Right ventricle myocardium inferior (tissue), 1 donor: ENCODE measurements at regions not wholly inside any gene's neighbourhood (a gene's known extent, or its start where the extent isn't known, plus 50 kb on each side); places are given as distances from the start of the nearest gene placed in this dataset.
"Not testable (repeated sequence)": the region's sequence is repeated elsewhere in the genome, so short reads cannot be mapped to it uniquely, and the experiment has no call there.

ENCODE experiments used
- ATAC-seq: fragments of 200-7000 bp; cut with Tn5 transposase; one replicate; pipeline ENCODE4 v1.9.1; 2020; ENCODE audit warnings: mild to moderate bottlenecking, moderate library complexity
- DNase-seq: peaks from one replicate; pipeline ENCODE4 v3.0.0; 2021; ENCODE audit errors: missing footprints
- intact Hi-C: fragments of 100-400 bp; cut with DNase I; formaldehyde crosslinking; loops from one replicate; pipeline ENCODE4 v1.11.0; 2022
- donor health status: DM: no; HTN: yes; CAD: no; lungs with severe emphysema.

DNA sequence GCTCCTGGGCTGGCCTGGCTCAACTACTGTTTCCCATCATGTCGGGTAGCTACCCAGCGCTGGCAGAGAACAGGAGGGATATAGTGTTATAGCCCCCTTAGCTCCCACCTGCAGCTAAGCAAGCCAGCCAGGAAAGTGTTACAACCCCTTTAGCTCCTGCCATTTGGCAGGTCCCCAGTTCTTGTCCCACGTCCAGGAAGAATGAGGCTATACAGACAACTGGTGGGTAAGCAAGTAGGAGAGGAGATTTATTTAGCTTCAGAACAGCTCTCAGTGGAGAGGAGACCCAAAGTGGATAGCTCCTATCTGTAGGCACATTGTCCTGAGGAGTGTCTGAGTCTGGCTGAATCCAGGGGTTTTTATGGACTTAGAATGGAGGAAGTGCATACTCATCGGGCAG lies 741.1 kb upstream of the B3GALT2 start:
- ATAC-seq: no peak
- DNase-seq: no peak
- intact Hi-C loops: no loop called here

DNA sequence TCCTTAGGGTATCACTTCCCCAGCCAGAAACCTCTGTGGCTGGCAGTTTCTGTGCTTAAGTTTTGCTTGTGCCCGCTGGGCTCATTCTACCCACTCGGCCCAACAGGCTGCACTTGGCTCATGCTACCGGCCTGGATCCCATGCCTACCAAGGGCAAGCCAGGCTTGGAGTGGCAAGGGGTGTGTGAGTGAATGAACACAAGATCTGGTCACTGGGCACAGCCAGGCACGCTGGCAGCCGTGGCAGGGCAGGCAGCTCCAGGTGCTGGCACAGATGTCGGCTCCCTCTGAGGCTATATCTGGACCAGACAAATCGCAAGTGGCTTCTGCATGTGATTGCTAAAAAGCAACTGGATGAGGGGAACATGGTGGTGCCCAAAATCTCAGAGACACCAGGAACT lies 740.5 kb upstream of the B3GALT2 start:
- DNase-seq (peak; percentile 59), ATAC-seq (peak; percentile 44)
- intact Hi-C loops: no loop called here

DNA sequence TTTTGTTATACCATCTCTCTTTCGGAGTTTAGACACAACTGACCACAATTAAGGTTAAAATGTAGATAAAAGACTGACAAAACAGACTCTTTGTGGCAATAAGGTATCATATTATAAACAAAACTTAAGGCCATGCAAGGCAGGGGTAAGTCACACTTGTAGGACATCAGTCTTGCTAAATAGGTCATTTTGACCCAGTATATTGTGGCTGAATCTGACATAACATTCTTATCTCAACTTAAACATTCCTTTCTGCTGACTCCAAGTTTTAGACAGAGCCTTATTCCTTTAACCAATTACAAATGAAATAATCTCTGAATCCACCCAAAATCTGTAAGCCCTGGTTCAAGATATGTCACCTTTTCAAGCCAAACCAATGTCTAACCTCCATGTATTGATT lies 733.4 kb upstream of the B3GALT2 start:
- DNase-seq (no peak), ATAC-seq (no peak)
- intact Hi-C loops: no loop called here

DNA sequence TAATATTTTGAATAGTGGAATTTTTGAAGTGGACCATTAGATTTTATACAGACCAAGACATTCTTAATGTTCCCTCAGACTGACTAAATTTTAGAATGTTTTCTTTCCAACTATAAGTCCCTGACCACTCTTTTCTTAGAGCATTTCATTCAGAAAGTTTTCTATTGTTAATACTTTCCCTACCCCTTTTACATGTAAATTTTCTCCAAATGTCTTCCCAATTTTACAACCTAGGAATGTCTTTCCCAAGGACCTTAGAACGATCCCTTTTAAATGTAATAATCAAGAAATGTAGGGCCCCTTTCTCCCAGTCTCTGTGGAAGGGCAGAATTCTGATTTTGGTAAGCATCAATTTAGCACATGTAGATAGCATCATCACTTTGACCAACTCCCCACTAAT lies 730.0 kb upstream of the B3GALT2 start:
- ATAC-seq (no peak), DNase-seq (no peak)
- intact Hi-C loops: no loop called here

DNA sequence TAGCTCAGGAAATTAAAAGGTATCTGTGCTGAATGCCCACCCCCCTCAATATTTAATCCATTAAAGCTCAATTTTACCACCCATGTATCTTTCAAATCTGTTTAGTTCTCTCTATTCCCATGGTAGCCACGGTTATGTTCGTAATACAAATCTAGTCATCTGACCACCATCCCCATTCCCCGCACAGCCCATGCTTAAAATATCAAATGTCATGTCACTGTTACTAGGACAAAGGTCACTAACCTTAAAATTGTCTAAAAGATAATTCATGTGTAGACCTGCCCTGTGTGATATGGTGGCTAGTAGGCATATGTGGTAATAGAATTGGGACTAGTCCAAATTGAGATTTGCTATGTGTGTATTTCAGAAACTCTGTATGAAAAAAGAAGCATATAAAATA lies 728.5 kb upstream of the B3GALT2 start:
- ATAC-seq: no peak
- intact Hi-C loops: no loop called here
- DNase-seq: no peak

DNA sequence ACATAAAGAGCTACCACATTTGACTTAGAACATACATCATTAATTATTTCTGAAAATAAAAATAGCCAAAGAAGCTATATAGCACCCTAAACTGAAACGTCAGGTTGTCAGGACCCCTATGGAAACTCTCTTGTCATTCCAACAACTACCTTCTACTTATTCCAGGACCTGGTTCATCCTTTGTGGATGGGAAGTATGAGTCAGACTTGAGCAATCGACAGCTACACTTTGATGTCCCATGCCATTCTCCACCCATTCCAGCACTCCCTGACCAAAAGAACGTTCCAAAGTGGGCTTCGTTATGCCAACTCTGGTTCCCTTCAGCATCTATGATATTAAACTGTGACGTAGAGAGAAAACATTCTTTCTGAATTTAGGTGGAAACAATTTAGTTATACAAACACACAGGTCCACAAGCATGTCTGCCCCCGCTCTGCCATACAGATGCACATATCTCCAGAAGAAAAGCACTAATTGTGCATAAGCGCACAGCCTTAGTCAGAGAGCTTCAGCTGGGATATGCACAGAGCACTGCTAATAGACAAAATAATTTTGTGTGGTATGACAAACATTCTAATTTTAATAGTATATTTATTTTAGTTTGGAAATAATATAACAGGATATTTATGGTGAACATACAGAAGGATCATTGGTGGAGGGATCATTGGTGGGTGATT lies 723.1 kb upstream of the B3GALT2 start:
- intact Hi-C loops: no loop called here
- ATAC-seq (no peak), DNase-seq (no peak)

DNA sequence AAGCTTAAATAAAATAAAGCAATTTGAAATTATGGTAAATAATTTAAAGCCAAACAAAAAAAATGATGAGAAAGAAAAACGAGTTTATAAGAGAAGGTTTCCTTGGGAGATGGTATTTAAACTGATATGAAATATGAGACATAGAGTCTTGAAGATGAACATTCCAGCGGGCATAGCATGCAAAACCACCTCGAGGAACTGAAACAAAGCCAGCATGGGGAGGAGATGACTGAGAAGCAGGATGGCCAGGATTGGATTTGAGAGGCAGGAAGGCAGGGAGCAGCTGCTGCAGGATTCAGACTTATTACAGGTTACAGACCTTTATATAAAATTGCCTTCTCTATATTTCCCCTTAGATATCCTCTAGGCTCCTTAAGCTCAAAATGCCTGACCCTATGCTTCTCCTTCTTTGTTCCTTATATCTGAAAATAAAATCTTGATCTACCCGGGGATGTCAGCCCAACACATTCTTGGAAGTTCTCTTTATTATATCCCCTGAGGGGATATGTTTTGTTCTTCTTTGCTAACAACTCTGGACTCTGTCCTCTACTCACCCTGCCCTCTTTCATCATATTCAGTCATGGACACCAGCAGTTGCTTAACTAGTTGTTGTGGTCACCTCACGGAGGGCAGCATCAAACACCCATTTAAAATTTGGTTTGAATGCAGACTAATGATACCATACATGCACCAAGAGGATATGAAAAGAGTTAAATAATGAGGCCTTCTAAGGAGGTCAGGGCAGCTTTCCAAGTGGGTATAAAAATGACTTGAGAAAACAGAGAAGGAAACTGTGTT lies 719.1 kb upstream of the B3GALT2 start:
- intact Hi-C loops: no loop called here
- no peak for DNase-seq
- no peak for ATAC-seq

DNA sequence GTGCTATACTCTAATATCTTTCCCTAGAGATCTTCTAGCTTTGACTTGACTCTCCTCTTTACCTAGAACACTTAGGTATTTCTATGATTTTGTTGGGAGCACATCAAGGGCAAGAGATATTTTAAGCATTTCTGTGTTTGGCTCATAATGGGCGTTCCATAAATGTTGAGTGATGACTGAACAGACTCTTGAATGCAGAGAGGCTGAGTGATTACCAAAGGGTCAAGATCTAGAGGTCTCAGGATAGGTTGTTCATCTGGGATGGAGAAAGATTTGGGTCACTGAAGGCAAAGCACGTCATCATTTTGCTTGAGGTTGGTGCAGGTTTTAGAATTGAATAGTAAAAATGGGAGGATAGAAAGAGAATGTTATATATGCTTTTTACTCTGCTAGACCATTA lies 705.4 kb upstream of the B3GALT2 start:
- intact Hi-C loops: loop anchor here (5.0 kb wide), 1 partner anchor 176 kb away; no protein-coding TSS in a partner anchor
- peak; percentile 48 for ATAC-seq
- no peak for DNase-seq

DNA sequence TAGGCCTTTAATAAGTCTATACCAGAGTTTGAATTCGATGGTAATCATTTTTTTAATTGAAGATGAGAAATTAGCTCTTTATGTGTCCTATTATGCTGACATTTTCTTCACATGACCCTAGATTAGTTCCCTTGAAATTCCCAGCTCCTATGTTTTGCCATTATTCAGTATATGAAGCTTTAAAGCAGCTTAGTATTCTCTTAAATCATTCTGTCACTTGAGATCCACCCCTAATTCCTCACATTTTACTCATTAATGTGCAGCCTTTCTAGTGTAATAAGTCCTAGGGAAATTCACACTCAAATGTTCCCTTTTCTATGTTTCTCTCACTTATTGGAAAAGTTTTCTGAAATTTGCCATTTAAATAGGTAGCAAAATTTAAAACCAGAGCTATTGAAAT lies 704.5 kb upstream of the B3GALT2 start:
- DNase-seq (no peak), ATAC-seq (no peak)
- intact Hi-C loops: loop anchor here (5.0 kb wide), 1 partner anchor 176 kb away; no protein-coding TSS in a partner anchor

DNA sequence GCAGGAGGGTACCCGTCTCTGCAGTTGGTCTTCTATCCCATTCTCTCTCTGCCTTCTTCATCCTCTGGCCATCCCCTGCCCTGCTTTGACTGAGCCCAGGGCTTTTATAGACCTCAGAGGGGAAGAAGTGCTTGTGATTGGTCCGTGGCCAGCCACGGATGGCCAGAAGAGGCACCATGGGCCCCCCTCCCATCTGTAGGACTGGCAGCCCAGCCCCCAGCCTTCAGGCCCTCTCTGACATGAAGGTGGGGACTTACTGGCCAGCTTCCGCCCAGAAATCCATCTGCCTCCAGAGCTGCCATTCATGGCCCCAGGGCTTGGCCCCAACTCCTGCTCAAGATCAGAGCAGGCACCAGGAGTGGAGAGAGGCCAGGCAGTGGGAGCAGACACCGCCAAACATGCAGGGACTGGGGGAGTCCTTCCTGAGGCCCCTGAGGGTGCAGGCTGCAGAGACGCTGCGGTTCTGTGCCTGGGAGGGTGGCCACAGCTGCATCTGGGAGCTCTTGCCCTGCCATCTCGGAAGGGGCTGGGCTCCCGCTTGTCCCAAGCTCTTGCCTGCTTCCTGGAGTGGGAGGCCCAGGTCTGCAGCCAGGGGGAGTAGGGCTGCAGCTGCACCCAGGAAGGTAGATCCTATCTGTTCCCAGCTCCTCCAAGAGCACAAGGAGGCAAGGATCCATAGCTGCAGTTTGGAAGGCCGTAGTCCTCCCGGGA lies 698.6 kb upstream of the B3GALT2 start:
- DNase-seq: peak; percentile 64
- ATAC-seq: peak; percentile 37
- intact Hi-C loops: no loop called here

DNA sequence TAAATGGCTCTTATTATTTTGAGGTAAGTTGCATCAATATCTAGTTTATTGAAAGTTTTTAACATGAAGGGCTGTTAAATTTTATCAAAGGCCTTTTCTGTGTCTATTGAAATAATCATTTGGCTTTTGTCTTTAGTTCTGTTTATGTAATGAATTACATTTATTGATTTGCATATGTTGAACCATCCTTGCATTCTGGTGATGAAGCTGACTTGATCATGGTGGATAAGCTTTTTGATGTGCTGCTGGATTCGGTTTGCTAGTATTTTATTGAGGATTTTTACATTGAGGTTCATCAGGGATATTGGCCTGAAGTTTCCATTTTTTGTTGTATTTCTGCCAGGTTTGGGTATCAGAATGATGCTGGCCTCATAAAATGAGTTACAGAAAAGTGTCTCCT lies 691.5 kb upstream of the B3GALT2 start:
- intact Hi-C loops, DNase-seq, ATAC-seq: not testable (repeated sequence)

DNA sequence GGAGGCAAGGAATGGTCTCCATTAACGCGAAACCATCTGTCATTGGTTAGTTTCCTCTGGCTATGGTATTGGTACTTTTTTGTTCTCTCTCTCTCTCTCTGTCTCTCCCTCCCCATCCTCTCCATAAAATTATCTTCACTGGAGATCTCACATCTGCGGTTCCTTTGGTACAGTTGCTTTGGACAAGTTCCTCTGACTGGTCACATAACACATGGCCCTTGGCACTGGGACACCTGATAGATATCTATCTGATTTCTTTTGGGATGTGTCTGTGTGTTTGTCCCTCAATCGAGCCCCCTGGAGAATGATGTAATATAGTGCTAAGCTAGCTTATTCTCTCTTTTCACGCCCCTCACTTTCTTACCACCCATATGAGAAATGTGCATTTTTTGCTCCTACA lies 682.0 kb upstream of the B3GALT2 start:
- no peak for DNase-seq
- ATAC-seq: no peak
- intact Hi-C loops: no loop called here

DNA sequence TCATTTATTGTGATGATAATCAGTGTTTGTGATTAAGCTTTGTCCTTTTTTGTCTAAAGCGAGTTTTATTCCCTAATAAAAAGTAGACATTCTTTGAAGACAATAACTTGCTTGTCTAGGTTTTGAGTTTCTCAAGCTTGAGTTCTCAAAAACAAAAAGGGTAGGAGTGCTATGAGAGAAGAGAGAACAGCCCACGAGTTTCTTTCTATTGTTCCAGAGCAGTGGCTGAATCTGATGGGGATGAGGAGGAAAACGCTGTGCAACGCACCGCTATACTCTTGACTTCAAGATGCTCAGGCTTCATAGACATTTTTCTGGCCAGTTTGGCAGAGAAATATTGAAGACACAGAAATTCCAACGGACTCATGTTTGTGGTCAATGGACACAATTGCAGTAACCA lies 669.8 kb upstream of the B3GALT2 start:
- intact Hi-C loops: no loop called here
- ATAC-seq (no peak), DNase-seq (no peak)

DNA sequence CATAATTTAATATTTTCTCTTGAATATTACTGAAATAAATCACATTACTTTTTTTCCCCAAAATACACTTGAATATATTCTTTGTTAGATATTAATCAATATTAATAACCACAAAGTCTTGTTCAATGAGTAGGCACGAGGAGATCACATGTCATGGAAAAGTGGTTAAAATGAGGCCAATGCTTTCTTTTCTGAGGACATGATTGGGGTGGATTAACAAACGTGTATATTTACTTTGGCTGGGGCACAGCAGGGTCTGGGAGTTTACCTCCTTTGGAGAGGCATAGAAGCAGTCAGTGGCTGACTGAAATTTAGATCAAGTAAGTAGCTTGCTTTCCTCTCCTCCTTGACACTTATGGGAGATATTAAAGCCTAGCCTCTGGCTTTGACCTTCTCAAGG lies 664.3 kb upstream of the B3GALT2 start:
- DNase-seq: no peak
- ATAC-seq: no peak
- intact Hi-C loops: no loop called here

DNA sequence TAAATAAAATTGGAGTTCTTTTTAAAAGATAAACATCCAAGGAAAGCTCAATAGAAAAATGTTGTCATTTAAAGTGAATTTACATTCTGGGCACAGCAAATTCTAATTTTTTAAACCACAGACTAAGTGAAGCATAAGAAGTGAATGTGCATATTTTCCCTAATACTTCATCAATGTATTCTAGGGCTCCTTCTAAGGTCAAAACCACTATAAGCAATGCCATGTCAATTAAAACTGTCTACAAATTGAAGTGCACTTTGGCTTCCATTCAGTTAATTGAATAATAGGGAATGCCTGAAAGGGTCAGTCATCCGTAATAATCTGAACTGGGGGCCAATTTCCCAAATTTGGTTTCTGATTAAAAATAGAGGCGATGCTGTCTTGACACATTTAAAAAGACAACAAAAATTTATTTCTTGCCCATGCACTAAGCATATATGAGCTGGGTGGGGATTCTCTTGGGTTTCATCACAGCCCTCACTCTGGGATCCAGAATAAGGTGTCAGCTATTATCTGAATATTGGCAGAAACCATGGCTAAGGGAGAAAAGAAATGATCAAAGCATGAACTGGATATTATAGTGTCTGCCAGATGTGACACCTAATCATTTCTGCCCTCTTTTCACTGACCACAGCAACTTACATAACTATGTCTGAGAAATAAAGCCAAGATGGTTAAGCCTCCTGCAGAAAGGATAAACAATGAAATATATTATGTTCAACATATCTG lies 660.6 kb upstream of the B3GALT2 start:
- intact Hi-C loops: no loop called here
- DNase-seq (no peak), ATAC-seq (no peak)

DNA sequence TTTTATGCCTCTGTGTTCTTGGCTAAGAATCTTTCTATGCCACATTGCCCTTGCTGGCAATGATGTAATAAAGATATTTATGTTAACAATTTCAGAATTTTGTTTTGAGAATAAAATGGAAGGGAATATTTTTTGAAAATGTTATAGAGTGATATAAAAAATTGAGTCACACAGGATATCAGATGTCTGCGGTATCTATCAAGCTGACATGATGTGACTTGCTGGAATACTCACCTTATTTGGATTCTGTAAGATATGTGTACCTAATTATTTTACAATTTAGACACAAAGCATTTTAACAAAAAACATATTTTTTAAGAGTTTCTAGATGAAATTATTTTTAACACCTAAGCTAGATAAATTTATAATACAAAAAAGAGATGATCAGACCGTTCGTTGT lies 660.0 kb upstream of the B3GALT2 start:
- DNase-seq: no peak
- intact Hi-C loops: no loop called here
- no peak for ATAC-seq

DNA sequence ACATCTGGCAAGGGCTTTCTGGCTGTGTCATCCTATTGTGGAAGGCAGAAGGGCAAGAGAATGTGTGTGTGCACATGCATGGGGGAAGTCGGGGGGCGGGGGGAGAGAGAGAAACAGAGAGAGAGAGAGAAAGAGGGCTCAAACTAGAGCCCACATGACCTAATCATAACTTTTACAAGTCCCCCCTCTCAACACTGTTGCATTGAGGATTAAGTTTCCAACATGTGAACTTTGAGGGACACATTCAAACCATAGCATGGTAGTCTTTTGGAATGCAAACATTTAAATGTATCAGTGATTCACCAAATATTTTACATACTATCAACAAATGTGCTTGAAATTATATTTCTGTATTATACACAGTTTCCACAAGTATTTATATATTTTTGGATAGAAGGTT lies 655.4 kb upstream of the B3GALT2 start:
- intact Hi-C loops: no loop called here
- no peak for ATAC-seq
- no peak for DNase-seq

DNA sequence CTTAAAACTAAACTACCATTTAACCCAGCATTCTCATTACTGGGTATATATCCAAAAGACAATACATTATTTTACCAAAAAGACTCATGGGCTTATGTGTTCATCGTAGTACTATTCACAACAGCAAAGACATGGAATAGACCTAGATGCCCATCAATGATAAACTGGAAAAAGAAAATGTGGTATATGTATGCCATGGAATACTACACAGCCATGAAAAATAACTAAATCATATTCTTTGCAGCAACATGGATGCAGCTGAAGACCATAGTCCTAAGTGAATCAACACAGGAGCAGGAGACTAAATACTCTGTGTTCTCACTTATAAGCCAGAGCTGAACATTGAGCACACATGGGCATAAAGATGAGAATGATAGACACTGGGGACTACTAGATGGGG lies 645.1 kb upstream of the B3GALT2 start:
- ATAC-seq: no peak
- intact Hi-C loops: no loop called here
- DNase-seq: no peak

DNA sequence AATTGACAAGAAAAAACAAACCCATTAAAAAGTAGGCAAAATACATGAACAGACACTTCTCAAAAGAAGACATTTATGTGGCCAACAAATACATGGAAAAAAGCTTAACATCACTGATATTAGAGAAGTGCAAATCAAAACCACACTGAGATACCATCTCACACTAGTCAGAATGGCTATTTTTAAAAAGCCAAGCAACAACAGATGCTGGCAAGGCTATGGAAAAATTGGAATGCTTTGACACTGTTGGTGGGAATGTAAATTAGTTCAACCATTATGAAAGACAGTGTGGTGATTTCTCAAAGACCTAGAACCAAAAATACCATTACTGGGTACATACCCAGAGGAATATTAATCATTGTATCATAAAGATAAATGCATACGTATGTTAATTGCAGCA lies 641.1 kb upstream of the B3GALT2 start:
- no peak for DNase-seq
- intact Hi-C loops: no loop called here
- no peak for ATAC-seq
